Body of pancreas (tissue), 4 donors: ENCODE measurements at regions not wholly inside any gene's neighbourhood (a gene's known extent, or its start where the extent isn't known, plus 50 kb on each side); places are given as distances from the start of the nearest gene placed in this dataset.

Experiments
- POLR2A ChIP-seq, 3 donors: fragments of 450-650 bp; IDR thresholded peaks; one replicate each; pipeline ENCODE4 v1.6.1; 2016; ENCODE audit warnings: antibody characterized with exemption in 3 of 3, mild to moderate bottlenecking in 2 of 3
- TF ChIP-seq, protein P1 (sequence below), 7 experiments: fragments of 450-650 bp in 4 of 7; fragments of 200-600 bp in 3 of 7; sonication (generic) in 3 of 7; IDR thresholded peaks; one replicate each; pipeline ENCODE4 v1.5.1; 2016 to 2019; ENCODE audit warnings: antibody characterized with exemption in 7 of 7

GRCh38 chr10:120039826-120040225 lies 147.3 kb downstream of the SEC23IP start:
- TF ChIP-seq, protein P1, sequence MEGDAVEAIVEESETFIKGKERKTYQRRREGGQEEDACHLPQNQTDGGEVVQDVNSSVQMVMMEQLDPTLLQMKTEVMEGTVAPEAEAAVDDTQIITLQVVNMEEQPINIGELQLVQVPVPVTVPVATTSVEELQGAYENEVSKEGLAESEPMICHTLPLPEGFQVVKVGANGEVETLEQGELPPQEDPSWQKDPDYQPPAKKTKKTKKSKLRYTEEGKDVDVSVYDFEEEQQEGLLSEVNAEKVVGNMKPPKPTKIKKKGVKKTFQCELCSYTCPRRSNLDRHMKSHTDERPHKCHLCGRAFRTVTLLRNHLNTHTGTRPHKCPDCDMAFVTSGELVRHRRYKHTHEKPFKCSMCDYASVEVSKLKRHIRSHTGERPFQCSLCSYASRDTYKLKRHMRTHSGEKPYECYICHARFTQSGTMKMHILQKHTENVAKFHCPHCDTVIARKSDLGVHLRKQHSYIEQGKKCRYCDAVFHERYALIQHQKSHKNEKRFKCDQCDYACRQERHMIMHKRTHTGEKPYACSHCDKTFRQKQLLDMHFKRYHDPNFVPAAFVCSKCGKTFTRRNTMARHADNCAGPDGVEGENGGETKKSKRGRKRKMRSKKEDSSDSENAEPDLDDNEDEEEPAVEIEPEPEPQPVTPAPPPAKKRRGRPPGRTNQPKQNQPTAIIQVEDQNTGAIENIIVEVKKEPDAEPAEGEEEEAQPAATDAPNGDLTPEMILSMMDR (IDR thresholded peaks at IDR 0.05), result no peak
- TF ChIP-seq POLR2A (IDR thresholded peaks at IDR 0.05), result no peak
